GM19035 (cell line): ENCODE measurements at regions not wholly inside any gene's neighbourhood (a gene's known extent, or its start where the extent isn't known, plus 50 kb on each side); places are given as distances from the start of the nearest gene placed in this dataset.
"Not testable (repeated sequence)": the region's sequence is repeated elsewhere in the genome, so short reads cannot be mapped to it uniquely, and the experiment has no call there.

Experiments used
- ATAC-seq: cut with Tn5 transposase; IDR thresholded peaks from one replicate; pipeline ENCODE4 v1.9.1; 2021; ENCODE audit not compliant: unreplicated experiment

DNA sequence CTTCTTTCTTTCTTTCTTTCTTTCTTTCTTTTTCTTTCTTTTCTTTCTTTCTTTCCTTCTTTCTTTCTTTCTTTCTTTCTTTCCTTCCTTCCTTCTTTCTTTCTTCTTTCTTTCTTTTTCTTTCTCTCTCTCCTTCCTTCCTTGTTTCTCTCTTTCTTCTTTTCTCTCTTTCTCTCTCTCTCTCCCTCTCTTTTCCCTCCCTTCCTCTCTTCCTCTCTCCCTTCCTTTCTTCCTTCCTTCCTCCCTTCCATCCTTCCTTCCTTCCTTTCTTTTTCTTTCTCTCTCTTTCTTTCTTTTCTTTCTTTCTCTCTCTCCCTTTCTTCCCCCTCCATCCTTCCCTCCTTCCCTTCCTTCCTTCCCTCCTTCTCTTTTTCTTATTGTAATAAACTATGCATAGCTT is 105.5 kb downstream of the ZBTB18 start:
- not testable (repeated sequence) for ATAC-seq

DNA sequence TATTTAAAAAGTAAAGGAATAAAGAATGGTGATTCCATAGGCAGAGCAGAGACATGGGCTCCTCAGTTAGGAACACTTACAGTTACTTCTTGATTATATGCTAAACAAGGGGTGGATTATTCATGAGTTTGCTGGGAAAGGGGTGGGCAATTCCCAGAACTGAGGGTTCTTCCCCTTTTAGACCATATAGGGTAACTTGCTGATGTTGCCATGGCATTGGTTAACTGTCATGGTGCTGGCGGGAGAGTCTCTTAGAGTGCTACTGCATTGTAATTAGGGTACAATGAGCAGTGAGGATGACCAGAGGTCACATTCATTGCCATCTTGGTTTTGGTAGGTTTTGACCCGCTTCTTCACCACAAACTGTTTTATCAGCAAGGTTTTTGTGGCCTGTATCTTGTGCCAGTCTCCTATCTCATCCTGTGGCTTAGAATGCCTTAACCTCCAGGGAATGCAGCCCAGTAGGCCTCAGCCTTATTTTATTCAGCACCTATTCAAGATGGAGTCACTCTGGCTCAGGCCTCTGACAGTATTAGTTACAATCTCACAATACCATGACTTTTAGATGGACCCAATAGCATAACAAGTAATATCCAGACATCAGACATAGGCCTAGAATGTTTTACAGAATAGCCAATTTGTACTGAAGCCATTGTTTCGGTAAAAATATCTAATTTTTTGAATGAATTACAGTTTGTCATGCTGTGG is 106.8 kb downstream of the ZBTB18 start:
- no peak for ATAC-seq

DNA sequence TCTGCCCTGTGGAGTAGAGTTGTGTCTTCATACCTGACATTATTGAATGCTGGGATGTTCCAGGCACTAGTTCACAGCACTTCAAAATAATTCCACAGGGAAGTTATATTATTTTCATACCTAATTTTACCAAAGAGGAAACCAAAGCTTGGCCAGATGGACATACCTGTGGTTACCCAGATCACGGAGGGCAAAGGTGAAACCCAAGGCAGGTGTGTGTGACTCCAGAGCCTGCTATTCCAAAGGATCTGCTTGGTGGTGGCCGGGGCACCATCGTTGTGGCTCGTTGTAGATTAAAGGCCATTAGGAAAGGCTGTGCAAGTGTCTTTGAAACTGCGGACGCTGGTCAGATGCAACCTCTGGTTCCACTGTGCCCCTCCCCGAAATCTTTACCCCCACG is 108.6 kb downstream of the ZBTB18 start:
- ATAC-seq, result no peak

DNA sequence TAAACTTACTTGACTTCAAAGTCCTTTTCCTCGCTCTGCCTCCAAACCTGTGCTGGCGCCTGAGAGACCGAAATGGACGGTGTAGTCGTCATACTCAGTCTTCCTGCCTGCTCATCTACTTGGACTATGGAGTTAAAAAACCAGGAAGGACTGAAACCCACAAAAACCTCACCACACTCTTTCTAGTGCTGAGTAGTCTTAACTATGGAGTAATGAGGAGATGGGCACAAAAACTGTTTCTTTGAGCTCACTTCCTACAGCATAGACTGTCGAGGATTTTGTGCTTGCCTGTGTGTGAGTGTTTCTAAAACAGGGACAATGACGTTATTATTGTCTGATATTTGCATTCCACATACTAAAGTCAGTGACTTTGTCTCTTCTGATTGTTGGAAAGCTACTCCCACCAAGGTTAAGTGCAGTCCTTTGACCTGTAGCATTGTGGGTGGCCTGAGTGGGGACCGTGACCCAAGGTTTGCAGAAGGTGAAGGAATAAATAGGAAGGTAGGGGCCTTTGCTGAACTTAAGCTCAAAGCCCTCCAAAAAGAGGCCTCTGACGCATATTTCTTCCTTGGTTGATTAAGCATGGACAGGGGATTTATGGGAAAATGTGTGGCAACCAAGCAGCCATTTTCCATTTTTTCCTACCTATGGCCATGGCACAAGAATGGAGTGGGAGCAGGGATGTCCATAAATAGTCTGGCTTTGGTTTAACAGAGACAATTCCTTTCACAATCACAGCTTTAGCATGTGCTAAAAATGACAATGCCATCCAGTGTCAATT is 109.6 kb downstream of the ZBTB18 start:
- no peak for ATAC-seq

DNA sequence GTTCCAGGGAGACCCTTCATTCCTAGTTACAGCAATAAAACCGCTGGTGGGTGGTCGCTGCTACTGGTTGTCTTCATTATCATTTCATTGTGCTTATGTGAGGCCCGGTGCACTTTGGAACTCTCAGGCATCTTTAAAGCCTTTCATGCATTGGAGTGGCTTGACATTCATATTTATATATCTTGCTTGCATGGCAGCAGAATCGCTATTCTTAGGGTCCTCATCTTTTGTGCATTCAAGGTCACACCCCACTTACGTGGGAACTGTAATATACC is 110.1 kb downstream of the ZBTB18 start:
- ATAC-seq, result no peak

DNA sequence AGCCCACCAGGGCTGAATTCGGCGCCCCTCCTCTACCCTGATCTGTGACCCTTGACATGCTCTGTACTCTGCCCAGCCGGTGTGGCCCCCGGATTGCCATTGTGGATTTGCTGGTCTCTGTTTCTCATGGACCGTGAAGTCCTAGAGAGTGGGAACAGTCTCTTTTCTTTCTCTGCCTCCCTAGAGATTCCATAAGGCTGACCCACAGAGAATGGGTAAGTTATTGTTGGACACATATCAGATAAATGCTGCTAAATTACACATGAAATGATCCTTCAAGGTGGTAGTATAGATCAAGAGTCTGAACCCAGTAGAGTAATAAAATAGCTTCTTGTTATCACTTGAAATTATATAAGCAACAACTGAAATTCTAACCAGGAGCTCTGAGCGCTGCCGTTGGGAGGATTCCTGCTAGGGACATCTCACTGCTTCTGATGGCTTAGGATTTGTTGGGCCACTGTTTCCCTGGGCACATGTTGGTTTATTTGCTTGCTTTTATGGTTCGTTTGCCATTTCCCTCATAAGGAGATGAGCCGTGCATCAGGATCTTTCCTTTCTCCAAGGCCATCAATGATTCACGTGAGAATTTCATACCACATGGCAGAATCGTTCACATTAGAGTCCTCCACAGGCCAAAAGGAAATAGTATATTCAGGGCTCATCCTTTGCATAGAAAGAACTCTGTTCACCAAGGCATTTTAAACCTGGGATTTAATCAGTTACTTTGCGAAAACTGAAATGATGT is 111.9 kb downstream of the ZBTB18 start:
- ATAC-seq, result no peak

DNA sequence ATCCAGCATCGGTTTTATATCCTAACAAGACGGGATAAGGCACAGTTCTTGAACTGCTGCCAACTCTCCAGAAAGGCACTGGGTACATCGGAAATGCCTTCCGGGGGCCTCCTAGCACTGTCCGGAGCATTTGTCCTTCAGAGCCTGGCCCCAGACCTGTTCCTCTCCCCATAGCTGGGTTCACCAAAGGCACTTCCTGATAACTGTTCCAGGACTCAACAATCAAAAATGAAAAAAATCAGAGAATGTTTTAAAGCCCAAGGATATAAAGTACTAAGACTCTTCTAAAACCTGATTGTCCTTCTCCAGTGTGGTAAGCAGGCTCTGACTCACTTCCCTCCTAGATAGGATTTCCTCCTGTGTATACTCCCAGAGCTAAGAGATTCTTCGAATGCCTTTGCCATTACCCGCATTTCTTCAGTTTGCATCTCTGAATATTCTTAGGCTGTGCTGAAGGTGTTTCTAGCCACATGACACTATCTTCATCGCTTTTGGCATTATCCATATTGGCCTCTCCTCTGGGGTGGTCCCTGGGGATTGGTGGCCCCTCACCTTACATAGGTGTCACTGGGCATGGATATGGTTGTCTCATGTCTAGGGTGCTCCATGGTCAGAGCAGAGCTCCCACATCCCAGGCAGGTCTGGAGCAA is 112.9 kb downstream of the ZBTB18 start:
- no peak for ATAC-seq

DNA sequence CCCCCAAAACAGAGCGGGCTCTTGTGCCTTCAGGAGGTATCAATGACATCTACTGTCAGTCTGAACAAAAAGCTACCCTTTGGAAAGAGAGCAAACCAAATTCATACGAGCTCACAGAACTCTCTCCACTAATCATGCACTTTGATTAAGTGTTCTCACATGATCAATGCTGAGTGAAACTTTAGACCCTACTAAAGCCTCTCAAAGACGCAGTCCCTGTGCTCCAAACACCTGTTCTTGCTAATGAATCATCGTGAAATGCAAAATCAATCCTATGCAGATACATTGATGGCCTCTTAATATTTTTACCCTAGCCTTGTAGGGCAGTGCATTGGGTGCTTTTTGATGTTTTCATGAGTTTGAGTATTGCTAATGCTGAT is 113.4 kb downstream of the ZBTB18 start:
- ATAC-seq, result no peak

DNA sequence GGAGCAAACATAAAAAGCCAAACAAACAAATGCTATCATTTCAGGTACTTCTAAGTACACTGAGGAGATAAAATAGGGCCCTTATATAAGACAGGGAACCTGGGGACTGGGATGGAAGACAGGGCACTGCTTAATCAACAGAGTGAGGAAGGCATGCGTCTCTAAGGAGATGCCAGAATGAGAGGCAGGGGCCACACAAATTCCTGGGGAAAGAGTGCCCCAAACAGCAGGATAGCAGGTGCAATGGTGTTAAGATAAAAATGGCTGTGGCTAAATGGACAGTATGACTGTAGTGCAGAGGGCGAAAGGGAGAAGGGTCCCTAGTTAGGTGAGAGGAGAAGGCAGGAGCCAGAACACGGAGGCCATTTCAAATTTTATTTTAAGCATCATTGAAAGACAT is 113.9 kb downstream of the ZBTB18 start:
- ATAC-seq, result no peak

DNA sequence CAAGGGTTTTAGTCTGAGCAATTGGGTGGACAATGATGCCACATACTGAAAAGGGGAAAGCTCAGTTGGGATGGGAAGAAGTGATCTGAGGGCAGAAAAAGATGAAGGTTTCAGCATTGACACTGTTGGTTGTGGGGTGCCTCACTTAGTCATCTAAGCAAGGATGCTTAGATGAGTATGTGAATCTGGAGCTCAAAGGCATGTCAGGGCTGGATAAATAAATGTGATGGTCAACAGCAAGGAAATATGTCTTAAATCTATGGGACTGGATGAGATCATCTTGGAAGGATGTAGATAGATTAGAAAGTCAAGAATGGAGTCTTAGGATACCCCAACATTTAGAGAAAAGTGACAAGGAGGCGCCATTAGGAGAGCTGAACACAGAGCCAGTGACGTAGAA is 114.6 kb downstream of the ZBTB18 start:
- no peak for ATAC-seq

DNA sequence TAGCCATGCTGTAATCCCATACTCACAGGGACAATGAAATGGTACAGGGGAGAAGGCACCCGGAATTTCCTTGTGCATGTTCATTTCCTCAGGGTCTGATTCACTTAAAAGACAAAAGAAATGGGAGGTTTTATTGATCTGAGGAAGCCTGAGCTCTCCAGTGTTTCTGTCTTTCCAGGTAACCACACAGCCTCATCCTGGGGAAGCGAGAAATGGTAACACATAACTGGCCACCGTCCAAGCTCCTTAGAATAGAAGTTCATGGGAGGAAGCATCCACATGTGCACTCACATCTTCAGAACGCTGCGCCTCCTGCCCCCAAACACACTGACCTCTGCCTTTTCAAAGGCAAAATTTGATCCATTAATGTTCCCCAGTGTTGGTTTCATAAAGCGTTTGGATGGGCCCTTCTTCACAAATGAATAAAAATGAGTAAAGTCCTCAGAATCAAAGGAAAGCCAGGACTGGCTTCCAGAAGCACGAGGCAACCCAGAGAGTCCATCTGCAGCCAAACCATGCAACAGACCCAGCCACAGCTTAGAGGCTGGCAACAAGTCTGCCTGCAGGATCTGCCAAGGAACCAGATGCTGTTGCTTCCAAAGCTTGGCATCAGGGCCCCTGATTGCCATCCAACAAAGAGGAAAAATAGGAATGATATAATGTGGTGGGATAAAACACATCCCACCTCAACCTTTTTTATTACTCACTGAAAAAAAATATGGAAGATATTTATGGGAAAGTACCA is 120.3 kb downstream of the ZBTB18 start:
- no peak for ATAC-seq

DNA sequence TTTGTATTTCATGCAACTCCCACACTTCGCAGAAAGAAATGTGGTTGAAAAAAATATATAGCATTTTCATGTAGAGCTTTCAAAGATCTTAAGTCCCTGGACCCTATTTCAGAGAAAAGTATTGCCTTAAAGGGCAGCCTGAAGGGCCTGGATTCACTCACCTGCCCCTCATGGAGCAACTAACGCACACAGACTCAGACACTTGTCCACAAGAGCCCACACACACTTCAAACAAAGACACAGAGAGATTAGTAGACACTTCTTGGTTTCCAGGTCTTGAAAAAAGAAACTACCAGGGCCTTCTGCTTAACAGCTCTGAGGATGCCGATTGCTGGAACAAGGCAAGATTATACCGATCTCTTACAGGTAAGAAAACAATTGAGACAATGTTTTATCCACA is 122.2 kb downstream of the ZBTB18 start:
- ATAC-seq, result no peak

DNA sequence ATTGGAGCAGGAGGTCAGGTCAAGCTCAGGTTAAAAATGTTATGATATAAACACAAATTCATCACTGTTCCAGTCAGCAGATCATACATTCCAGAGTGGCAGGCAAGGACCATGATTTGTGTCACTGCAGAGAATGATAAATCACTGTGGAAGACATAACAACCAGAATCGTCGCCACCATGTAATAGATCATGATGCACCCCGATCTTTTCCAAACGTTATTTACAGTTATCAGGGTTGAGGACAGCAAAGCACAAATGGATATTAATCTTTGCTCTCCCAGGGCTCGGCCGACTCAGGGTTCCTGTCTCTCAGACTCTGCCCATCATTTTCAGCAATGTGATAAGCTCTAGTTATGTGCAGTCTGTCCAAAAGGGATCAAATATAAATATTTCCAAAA is 122.7 kb downstream of the ZBTB18 start:
- ATAC-seq, result no peak

DNA sequence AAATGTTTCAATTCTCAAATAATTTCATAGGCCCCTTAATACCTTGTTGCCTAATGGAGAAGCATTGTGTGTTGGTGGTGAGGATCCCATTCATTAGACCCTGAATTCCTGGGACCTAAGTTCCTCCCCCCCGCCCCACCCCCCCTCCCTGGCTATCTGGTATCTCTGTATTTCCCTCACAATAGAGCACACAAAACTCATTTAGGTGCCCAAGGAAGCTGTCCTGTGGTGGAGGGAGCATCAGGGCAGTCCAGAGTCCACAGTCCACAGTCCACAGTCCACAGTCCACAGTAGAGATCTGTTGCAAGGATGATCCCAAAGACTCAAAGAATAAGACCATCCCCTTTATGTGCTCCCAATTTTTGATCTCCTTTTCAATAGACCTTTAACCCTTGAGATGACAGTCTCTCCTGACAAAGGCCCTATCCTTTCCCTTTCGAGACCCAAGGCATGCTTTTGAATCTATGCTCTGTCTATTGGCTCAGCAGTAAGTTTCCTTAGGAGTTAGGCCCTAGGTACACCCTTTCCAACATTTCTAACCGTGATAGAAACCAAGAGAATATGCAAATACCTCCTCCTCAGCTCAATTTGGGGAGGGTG is 123.9 kb downstream of the ZBTB18 start:
- ATAC-seq, result no peak

DNA sequence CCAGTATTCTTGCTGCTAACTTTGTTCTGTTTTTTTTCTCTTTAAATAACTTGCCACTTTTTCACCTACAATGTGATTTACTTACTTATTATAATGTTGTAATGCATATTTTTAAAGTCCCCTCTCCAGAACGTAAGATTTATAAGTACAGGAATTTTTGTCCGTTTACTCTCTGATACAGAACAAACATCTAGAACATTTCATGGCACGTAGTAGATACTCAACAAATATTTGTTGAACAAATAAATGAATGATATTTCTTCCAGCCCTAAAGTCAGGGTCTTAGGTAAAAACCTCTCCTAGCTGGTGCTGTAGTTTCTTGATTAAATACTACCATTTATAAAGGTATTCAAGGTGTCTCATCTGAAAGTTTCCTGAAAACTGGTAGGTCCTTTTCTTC is 125.1 kb downstream of the ZBTB18 start:
- ATAC-seq, result no peak

DNA sequence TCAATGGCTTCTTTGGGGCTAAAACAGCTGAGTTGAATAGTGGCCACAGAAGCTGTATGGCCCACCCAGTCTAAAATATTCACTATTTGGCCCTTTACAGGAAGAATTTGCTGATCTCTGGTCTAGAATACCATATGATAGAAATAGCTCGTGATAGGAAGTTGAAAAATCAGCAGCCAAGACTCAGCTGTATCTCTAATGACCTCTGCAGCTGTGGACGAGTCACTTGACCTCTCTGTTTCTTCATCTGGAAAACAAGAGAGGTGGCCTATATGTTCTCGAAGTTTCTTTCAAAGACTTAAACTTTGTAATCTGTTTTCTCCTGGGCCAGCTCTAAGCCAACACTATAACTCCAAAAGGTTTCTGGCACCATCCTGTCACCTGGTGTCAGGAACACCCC is 129.2 kb downstream of the ZBTB18 start:
- ATAC-seq, result no peak

DNA sequence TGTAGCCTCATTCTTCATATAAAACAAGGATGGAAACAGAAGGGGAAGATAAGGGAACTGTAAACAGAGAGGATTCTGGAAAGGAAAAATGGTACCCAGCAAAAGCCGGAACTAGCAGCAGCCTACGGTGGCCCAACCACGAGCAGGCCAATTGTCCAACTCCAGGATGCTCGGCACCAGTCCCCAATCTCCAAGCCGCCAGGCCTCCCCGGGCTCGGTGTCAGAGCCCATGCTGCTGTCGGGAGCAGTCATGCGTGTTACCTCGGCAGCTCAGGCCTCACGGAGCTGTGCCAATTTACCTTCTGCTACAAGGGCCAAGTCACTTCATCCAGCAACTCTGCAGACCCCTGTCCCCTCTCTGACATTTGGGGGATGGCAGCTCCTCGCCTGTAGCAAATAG is 130.8 kb downstream of the ZBTB18 start:
- ATAC-seq, result no peak

DNA sequence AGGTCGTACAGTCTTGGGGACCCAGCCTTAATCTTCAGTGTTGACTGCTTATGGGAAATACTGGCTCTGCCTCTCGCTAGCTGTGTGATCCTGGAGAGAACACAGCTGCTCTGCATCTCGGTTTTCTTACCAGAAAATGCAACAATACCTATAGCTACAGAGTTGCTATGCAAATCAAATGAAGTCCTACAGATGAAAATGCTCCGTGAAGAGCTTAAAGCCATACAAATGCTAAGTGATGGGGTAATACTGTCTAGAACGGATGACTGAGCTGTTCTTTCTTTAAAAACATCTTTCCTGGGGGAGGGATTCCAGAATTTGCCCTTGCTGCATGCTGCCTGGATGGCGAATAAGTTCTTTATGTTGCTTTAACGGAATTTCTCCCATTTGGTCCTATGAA is 132.0 kb downstream of the ZBTB18 start:
- no peak for ATAC-seq

DNA sequence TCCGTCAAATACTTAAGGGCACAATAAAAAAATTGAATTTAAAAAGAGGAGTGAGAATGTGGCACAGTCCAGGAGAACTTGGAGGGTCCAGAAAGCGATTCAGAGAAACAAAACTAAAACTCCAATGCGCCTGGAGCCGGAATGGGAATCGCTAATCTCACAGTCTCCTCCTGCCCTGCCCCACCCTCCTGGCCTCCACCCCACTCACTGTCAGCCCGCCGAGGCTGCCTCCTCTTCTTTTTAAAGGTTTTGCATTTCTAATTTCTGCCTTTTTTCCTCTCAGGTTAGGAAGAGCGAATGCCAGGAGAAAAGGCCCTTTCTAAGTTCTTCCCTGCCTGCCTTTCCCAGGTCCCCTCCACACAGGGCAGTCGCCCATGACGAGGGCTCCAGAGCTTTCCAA is 135.3 kb downstream of the ZBTB18 start:
- ATAC-seq, result no peak

DNA sequence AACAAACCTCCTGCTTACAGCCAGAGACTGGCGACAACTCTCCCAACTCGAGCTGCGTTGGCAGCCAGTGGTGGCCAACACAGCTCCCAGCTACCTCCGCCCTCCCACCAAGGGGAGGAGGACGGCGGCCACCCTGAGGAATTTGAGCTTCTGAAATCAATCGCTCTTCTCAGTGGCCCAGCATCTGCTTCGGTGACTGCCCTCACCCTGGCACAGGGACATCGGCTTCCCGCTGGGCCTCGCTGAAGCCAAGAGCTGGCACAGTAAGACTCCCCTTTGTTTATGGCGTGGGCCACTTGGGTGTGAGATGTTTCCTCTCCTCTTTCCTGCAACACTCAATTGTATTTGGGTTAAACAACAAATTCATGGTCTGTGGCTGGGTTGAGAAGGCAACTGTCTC is 136.2 kb downstream of the ZBTB18 start:
- ATAC-seq, result no peak

DNA sequence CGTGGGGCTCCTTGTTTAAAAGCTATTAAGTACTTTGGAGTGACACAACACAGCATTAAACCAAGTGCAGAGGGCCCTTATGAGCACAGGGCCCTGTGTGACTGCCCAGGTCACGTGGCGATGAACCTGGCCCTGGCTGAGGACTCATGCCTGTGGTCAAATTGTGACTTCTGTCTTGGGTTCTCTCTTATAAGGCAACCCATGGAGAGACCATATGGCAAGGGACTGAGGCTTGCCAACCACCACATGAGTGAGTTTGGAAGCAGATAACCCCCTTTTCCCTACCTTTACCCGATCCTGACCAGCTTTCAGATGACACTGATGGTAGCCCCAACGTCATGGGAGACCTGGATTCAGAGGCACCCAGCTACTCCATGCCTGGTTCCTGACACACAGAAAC is 140.5 kb downstream of the ZBTB18 start:
- ATAC-seq, result no peak
